ENCODE measurements at regions not wholly inside any gene's neighbourhood (a gene's known extent, or its start where the extent isn't known, plus 50 kb on each side); places are given as distances from the start of the nearest gene placed in this dataset.
A peak's percentile ranks its signal among the peaks of the same experiment; 100 is the strongest.

DNA sequence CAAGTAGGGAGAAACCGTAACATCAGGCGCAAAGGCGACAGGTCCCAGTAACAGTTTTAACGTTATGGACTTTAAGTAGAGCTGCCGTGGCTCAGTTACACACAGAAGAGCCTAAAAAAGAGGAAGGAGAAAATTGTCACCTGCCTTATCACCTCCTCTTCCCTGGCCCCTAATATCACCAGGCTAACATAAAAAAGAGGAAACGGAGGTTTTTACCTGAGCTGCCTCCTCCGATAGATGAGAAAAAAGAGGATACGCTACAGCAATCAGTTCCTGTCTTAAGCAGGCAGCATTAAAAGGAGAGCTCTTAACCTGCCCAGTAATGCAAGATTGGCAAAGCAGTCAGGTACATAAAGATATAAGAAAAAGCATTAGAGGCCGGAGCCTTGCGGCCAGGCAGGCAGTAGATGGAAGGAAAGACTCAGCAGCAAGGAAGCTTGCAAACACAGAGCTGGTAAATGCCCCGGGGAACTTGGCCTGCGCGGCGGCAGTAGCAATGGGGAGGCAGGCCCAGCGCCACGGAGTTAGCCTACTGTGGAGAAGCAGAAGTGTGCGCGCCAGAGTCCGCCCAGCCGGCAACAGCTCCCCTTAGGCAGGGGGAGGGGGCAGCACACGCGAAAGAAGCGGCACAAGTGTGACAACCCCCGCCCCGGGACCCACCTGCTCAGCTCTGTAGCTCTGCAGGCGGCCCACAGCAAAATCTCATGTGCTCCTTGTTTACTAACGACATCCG is 116.3 kb upstream of the SCN7A start:
- DNase-seq (ENCODE audit: low spot score) (peak; percentile 77), ATAC-seq (peak; percentile 92)
- Histone ChIP-seq H3F3A (replicated peaks; ENCODE audit: low read depth) (peaks cover 5% of the 10 kb centered on the region; the same call in 1 of the 2 replicates), H3K4me3 (peak overlapping the region; percentile 45), H3K27ac (ENCODE audit: low read depth) (no peak overlapping the region), H3K27me3 (ENCODE audit: insufficient read depth) (peaks cover 4% of the 10 kb centered on the region; the same call in 1 of the 2 replicates), H3K36me3 (ENCODE audit: insufficient read depth) (no peaks in the 10 kb centered on the region), H4K20me1 (replicated peaks; ENCODE audit: insufficient read depth) (no peaks in the 10 kb centered on the region), H3K4me2 (peak overlapping the region; percentile 78), H2AFZ (peak overlapping the region; percentile 97), H3K79me2 (replicated peaks; ENCODE audit: insufficient read depth) (no peaks in the 10 kb centered on the region), H3K9me2 (ENCODE audit: insufficient read depth) (no peaks in the 10 kb centered on the region), H3K4me1 (ENCODE audit: insufficient read depth) (peaks cover 23% of the 10 kb centered on the region)
- no peak for TF ChIP-seq JUNB (IDR thresholded peaks at IDR 0.05; ENCODE audit: unreplicated experiment)
- TF ChIP-seq, protein P1, sequence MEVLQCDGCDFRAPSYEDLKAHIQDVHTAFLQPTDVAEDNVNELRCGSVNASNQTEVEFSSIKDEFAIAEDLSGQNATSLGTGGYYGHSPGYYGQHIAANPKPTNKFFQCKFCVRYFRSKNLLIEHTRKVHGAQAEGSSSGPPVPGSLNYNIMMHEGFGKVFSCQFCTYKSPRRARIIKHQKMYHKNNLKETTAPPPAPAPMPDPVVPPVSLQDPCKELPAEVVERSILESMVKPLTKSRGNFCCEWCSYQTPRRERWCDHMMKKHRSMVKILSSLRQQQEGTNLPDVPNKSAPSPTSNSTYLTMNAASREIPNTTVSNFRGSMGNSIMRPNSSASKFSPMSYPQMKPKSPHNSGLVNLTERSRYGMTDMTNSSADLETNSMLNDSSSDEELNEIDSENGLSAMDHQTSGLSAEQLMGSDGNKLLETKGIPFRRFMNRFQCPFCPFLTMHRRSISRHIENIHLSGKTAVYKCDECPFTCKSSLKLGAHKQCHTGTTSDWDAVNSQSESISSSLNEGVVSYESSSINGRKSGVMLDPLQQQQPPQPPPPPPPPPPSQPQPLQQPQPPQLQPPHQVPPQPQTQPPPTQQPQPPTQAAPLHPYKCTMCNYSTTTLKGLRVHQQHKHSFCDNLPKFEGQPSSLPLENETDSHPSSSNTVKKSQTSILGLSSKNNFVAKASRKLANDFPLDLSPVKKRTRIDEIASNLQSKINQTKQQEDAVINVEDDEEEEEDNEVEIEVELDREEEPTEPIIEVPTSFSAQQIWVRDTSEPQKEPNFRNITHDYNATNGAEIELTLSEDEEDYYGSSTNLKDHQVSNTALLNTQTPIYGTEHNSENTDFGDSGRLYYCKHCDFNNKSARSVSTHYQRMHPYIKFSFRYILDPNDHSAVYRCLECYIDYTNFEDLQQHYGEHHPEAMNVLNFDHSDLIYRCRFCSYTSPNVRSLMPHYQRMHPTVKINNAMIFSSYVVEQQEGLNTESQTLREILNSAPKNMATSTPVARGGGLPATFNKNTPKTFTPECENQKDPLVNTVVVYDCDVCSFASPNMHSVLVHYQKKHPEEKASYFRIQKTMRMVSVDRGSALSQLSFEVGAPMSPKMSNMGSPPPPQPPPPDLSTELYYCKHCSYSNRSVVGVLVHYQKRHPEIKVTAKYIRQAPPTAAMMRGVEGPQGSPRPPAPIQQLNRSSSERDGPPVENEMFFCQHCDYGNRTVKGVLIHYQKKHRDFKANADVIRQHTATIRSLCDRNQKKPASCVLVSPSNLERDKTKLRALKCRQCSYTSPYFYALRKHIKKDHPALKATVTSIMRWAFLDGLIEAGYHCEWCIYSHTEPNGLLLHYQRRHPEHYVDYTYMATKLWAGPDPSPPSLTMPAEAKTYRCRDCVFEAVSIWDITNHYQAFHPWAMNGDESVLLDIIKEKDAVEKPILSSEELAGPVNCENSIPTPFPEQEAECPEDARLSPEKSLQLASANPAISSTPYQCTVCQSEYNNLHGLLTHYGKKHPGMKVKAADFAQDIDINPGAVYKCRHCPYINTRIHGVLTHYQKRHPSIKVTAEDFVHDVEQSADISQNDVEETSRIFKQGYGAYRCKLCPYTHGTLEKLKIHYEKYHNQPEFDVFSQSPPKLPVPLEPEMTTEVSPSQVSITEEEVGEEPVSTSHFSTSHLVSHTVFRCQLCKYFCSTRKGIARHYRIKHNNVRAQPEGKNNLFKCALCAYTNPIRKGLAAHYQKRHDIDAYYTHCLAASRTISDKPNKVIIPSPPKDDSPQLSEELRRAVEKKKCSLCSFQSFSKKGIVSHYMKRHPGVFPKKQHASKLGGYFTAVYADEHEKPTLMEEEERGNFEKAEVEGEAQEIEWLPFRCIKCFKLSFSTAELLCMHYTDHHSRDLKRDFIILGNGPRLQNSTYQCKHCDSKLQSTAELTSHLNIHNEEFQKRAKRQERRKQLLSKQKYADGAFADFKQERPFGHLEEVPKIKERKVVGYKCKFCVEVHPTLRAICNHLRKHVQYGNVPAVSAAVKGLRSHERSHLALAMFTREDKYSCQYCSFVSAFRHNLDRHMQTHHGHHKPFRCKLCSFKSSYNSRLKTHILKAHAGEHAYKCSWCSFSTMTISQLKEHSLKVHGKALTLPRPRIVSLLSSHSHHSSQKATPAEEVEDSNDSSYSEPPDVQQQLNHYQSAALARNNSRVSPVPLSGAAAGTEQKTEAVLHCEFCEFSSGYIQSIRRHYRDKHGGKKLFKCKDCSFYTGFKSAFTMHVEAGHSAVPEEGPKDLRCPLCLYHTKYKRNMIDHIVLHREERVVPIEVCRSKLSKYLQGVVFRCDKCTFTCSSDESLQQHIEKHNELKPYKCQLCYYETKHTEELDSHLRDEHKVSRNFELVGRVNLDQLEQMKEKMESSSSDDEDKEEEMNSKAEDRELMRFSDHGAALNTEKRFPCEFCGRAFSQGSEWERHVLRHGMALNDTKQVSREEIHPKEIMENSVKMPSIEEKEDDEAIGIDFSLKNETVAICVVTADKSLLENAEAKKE (CRISPR knock-in tag; IDR thresholded peaks at IDR 0.05), result no peak
- no peak for TF ChIP-seq CREB1 (CRISPR knock-in tag; IDR thresholded peaks at IDR 0.05; ENCODE audit: low read depth)
- TF ChIP-seq POLR2AphosphoS5 (IDR thresholded peaks at IDR 0.05; ENCODE audit: low read depth), result no peak
- TF ChIP-seq, protein P2, sequence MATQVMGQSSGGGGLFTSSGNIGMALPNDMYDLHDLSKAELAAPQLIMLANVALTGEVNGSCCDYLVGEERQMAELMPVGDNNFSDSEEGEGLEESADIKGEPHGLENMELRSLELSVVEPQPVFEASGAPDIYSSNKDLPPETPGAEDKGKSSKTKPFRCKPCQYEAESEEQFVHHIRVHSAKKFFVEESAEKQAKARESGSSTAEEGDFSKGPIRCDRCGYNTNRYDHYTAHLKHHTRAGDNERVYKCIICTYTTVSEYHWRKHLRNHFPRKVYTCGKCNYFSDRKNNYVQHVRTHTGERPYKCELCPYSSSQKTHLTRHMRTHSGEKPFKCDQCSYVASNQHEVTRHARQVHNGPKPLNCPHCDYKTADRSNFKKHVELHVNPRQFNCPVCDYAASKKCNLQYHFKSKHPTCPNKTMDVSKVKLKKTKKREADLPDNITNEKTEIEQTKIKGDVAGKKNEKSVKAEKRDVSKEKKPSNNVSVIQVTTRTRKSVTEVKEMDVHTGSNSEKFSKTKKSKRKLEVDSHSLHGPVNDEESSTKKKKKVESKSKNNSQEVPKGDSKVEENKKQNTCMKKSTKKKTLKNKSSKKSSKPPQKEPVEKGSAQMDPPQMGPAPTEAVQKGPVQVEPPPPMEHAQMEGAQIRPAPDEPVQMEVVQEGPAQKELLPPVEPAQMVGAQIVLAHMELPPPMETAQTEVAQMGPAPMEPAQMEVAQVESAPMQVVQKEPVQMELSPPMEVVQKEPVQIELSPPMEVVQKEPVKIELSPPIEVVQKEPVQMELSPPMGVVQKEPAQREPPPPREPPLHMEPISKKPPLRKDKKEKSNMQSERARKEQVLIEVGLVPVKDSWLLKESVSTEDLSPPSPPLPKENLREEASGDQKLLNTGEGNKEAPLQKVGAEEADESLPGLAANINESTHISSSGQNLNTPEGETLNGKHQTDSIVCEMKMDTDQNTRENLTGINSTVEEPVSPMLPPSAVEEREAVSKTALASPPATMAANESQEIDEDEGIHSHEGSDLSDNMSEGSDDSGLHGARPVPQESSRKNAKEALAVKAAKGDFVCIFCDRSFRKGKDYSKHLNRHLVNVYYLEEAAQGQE (IDR thresholded peaks at IDR 0.05; ENCODE audit: unreplicated experiment), result no peak
- TF ChIP-seq ZNF331 (CRISPR knock-in tag; IDR thresholded peaks at IDR 0.05; ENCODE audit: low read depth), result no peak
- TF ChIP-seq EZH2 (IDR thresholded peaks at IDR 0.05; ENCODE audit: low read depth, unreplicated experiment), result no peak
- TF ChIP-seq, protein P3, sequence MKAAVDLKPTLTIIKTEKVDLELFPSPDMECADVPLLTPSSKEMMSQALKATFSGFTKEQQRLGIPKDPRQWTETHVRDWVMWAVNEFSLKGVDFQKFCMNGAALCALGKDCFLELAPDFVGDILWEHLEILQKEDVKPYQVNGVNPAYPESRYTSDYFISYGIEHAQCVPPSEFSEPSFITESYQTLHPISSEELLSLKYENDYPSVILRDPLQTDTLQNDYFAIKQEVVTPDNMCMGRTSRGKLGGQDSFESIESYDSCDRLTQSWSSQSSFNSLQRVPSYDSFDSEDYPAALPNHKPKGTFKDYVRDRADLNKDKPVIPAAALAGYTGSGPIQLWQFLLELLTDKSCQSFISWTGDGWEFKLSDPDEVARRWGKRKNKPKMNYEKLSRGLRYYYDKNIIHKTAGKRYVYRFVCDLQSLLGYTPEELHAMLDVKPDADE (IDR thresholded peaks at IDR 0.05), result no peak
- no peak for TF ChIP-seq ZNF114 (CRISPR knock-in tag; IDR thresholded peaks at IDR 0.05)
- no peak for TF ChIP-seq EZH2phosphoT487 (IDR thresholded peaks at IDR 0.05; ENCODE audit: unreplicated experiment)
- TF ChIP-seq, protein P4, sequence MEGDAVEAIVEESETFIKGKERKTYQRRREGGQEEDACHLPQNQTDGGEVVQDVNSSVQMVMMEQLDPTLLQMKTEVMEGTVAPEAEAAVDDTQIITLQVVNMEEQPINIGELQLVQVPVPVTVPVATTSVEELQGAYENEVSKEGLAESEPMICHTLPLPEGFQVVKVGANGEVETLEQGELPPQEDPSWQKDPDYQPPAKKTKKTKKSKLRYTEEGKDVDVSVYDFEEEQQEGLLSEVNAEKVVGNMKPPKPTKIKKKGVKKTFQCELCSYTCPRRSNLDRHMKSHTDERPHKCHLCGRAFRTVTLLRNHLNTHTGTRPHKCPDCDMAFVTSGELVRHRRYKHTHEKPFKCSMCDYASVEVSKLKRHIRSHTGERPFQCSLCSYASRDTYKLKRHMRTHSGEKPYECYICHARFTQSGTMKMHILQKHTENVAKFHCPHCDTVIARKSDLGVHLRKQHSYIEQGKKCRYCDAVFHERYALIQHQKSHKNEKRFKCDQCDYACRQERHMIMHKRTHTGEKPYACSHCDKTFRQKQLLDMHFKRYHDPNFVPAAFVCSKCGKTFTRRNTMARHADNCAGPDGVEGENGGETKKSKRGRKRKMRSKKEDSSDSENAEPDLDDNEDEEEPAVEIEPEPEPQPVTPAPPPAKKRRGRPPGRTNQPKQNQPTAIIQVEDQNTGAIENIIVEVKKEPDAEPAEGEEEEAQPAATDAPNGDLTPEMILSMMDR (conservative IDR thresholded peaks at IDR 0.05; ENCODE audit: low read depth in 2 of 2), result no peak
- TF ChIP-seq STAT1 (IDR thresholded peaks at IDR 0.05; ENCODE audit: unreplicated experiment), result no peak
- no peak for TF ChIP-seq NANOG (IDR thresholded peaks at IDR 0.05; ENCODE audit: borderline replicate concordance)
- H3K36me3 Mint-ChIP-seq (ENCODE audit: low read depth), result no peaks in the 10 kb centered on the region; the same call in 2 of the 3 replicates
- H3K27ac Mint-ChIP-seq, result no peak overlapping the region
- H3K4me1 Mint-ChIP-seq, result peaks cover 36% of the 10 kb centered on the region
- H3K4me3 Mint-ChIP-seq, result peak overlapping the region; percentile 15; the same call in 1 of the 3 replicates
- H3K27me3 Mint-ChIP-seq (ENCODE audit: insufficient read depth, low read depth, poor library complexity), result peaks cover 7% of the 10 kb centered on the region
- peaks cover 3% of the 10 kb centered on the region; the same call in 2 of the 3 replicates for H3K9me3 Mint-ChIP-seq

Data from GM23338 (cell line).